ENCODE measurements at regions not wholly inside any gene's neighbourhood (a gene's known extent, or its start where the extent isn't known, plus 50 kb on each side); places are given as distances from the start of the nearest gene placed in this dataset.

DNA sequence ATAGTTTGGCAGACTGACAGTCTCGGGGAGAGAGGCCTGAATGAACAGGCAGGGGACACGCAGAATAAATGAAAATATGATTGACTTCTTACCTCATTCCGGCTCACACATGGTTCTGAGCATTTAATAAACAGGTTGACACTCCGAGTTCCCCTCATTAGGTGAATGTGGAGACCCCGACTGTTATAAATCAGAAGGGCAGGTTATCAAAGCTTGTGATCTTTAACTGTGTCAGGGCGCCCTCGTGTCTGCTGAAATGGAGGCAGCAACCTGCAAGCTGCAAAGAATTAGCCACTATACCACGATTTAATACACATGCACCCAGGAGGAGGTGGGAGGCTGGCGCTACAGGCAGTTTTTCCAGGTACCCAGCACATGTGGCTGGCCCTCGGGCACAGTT, 627.5 kb downstream of the MED13L start:
- Histone ChIP-seq H3K4me1 (no peaks in the 10 kb centered on the region), H3K9me3 (no peaks in the 10 kb centered on the region), H3K4me3 (no peak overlapping the region), H3K27me3 (no peaks in the 10 kb centered on the region), H3K27ac (no peak overlapping the region), H3K36me3 (replicated peaks in 1 of 2; ENCODE audit: insufficient read depth in 1 of 2, low read depth in 2 of 2) (no peaks in the 10 kb centered on the region)
- DNase-seq (no peak), ATAC-seq (no peak)
- intact Hi-C loops (cut with DNase I): no loop called here
- TF ChIP-seq, protein P1, sequence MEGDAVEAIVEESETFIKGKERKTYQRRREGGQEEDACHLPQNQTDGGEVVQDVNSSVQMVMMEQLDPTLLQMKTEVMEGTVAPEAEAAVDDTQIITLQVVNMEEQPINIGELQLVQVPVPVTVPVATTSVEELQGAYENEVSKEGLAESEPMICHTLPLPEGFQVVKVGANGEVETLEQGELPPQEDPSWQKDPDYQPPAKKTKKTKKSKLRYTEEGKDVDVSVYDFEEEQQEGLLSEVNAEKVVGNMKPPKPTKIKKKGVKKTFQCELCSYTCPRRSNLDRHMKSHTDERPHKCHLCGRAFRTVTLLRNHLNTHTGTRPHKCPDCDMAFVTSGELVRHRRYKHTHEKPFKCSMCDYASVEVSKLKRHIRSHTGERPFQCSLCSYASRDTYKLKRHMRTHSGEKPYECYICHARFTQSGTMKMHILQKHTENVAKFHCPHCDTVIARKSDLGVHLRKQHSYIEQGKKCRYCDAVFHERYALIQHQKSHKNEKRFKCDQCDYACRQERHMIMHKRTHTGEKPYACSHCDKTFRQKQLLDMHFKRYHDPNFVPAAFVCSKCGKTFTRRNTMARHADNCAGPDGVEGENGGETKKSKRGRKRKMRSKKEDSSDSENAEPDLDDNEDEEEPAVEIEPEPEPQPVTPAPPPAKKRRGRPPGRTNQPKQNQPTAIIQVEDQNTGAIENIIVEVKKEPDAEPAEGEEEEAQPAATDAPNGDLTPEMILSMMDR (IDR thresholded peaks at IDR 0.05): no peak
- no peak for TF ChIP-seq POLR2A (IDR thresholded peaks at IDR 0.05)
- 30 to 35% methylated on average over 10 of the region's 10 CpGs for WGBS, 2 donors

DNA sequence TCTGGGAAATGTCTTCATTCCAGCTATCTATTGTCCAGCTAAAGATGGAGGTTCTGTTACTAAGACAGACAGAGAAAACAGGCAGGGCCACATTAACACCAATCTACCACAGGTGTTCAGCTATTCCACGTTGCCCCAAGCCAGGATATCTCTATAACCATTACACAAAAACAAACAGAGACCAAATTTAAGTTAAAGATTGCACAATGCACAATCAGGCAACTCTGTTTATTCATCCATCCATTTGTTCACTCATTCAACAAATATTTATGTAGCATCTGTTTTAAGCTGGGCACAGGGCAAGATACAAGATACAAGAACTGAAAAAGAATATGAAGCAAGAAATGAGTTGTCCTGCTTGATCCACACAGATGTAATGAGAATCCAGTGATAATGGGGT, 629.0 kb downstream of the MED13L start:
- DNase-seq (no peak), ATAC-seq (no peak)
- 15 to 22% methylated on average over 1 of the region's 1 CpG for WGBS, 2 donors
- H3K27ac ChIP-seq: no peak overlapping the region
- no peaks in the 10 kb centered on the region for H3K36me3 ChIP-seq (replicated peaks in 1 of 2; ENCODE audit: insufficient read depth in 1 of 2, low read depth in 2 of 2)
- H3K9me3 ChIP-seq: no peaks in the 10 kb centered on the region
- TF ChIP-seq, protein P1 (IDR thresholded peaks at IDR 0.05): no peak
- no peak for TF ChIP-seq POLR2A (IDR thresholded peaks at IDR 0.05)
- H3K27me3 ChIP-seq: no peaks in the 10 kb centered on the region
- intact Hi-C loops (cut with DNase I): no loop called here
- H3K4me1 ChIP-seq: no peaks in the 10 kb centered on the region
- H3K4me3 ChIP-seq: no peak overlapping the region

DNA sequence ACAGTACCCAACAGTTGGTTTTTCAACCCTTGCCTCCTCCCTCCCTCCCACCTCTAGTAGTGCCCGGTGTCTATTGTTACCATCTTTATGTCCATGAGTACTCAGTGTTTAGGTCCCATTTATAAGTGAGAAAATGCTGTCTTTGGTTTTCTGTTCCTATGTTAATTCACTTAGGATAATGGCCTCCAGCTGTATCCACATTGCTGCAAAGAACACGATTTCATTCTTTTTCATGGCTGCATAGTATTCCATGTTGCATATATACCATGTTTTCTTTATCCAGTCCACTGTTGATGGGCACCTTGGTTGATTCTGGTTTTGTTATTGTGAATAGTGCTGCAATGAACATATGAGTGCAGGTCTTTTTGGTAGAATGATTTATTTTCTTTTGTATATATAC, 631.3 kb downstream of the MED13L start:
- Histone ChIP-seq H3K4me1 (no peaks in the 10 kb centered on the region), H3K27me3 (no peaks in the 10 kb centered on the region), H3K27ac (no peak overlapping the region), H3K4me3 (no peak overlapping the region), H3K9me3 (no peaks in the 10 kb centered on the region), H3K36me3 (replicated peaks in 1 of 2; ENCODE audit: insufficient read depth in 1 of 2, low read depth in 2 of 2) (no peaks in the 10 kb centered on the region)
- intact Hi-C loops (cut with DNase I): no loop called here
- DNase-seq (no peak), ATAC-seq (no peak)
- 77 to 82% methylated on average over 2 of the region's 2 CpGs for WGBS, 2 donors
- no peak for TF ChIP-seq POLR2A (IDR thresholded peaks at IDR 0.05)
- TF ChIP-seq, protein P1 (IDR thresholded peaks at IDR 0.05): no peak

DNA sequence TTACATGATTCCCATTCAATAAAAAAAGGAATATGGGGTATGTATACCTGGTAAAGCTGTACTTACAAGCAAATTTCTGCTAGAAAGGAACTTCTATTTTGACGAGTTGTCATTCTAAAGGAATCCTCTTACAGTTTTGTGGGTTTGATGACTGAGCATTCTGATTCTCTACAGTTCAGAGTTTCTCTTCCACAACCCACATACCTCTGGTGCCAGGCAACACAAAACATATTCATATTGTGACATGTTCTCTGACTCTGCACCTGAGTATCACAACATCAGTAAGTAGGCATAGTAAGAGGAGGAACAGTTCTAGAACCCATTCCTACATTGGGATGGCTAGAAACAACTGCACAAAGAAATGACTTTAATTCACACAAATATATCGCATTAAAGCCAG, 636.6 kb downstream of the MED13L start:
- 55 to 59% methylated on average over 2 of the region's 2 CpGs for WGBS, 2 donors
- TF ChIP-seq, protein P1 (IDR thresholded peaks at IDR 0.05): no peak
- no peak for TF ChIP-seq POLR2A (IDR thresholded peaks at IDR 0.05)
- intact Hi-C loops (cut with DNase I): no loop called here
- Histone ChIP-seq H3K4me1 (no peaks in the 10 kb centered on the region), H3K9me3 (no peaks in the 10 kb centered on the region), H3K27ac (no peak overlapping the region), H3K36me3 (replicated peaks in 1 of 2; ENCODE audit: insufficient read depth in 1 of 2, low read depth in 2 of 2) (no peaks in the 10 kb centered on the region), H3K27me3 (no peaks in the 10 kb centered on the region), H3K4me3 (no peak overlapping the region)
- no peak for DNase-seq
- ATAC-seq: no peak

- Histone ChIP-seq H3K4me3 (no peak overlapping the region), H3K4me1 (no peaks in the 10 kb centered on the region), H3K36me3 (replicated peaks in 1 of 2; ENCODE audit: insufficient read depth in 1 of 2, low read depth in 2 of 2) (no peaks in the 10 kb centered on the region), H3K27me3 (no peaks in the 10 kb centered on the region), H3K9me3 (no peaks in the 10 kb centered on the region), H3K27ac (no peak overlapping the region)
- 54 to 61% methylated on average over 5 of the region's 5 CpGs for WGBS, 2 donors
- DNase-seq (no peak), ATAC-seq (no peak)
- TF ChIP-seq POLR2A (IDR thresholded peaks at IDR 0.05): no peak
- intact Hi-C loops (cut with DNase I): no loop called here
Observed at GRCh38 chr12:115639648-115640012, 637.9 kb downstream of the MED13L start.
